GM06990 (cell line): ENCODE measurements at regions not wholly inside any gene's neighbourhood (a gene's known extent, or its start where the extent isn't known, plus 50 kb on each side); places are given as distances from the start of the nearest gene placed in this dataset.
"Not testable (repeated sequence)": the region's sequence is repeated elsewhere in the genome, so short reads cannot be mapped to it uniquely, and the experiment has no call there.

ENCODE experiments used
- DNase-seq: peaks from one replicate; pipeline ENCODE4 v3.0.0-alpha.2; 2011; ENCODE audit not compliant: insufficient read length; ENCODE audit errors: extremely low read depth
- H3K27me3 ChIP-seq: replicated peaks from 2 replicates; pipeline ENCODE4 v1.6.0; 2011; ENCODE audit warnings: low read length; ENCODE audit not compliant: control insufficient read depth, insufficient read depth
- H3K36me3 ChIP-seq: 2 replicates; pipeline ENCODE4 v1.5.1; 2011; ENCODE audit warnings: low read length; ENCODE audit not compliant: control insufficient read depth, insufficient read depth
- H3K4me3 ChIP-seq: replicated peaks from 2 replicates; pipeline ENCODE4 v1.5.1; 2011; ENCODE audit warnings: low read depth, mild to moderate bottlenecking, control low read depth, low read length
- CTCF ChIP-seq: IDR thresholded peaks from 2 replicates; pipeline ENCODE4 v1.5.1; 2011; ENCODE audit warnings: low read length, control low read depth, mild to moderate bottlenecking, inconsistent platforms; ENCODE audit not compliant: insufficient read depth, poor library complexity, severe bottlenecking

- DNase-seq = no peak
- Histone ChIP-seq H3K36me3 (no peaks in the 10 kb centered on the region), H3K4me3 (no peak overlapping the region), H3K27me3 (no peaks in the 10 kb centered on the region)
- no peak for TF ChIP-seq CTCF
These were observed 699.8 kb upstream of the NR2F2 start for GRCh38 chr15:95630683-95631082.

- Histone ChIP-seq H3K27me3 (no peaks in the 10 kb centered on the region), H3K36me3 (no peaks in the 10 kb centered on the region), H3K4me3 (no peak overlapping the region)
- no peak for TF ChIP-seq CTCF
- no peak for DNase-seq
These were observed 694.8 kb upstream of the NR2F2 start for GRCh38 chr15:95635666-95636065.

- Histone ChIP-seq H3K27me3 (no peaks in the 10 kb centered on the region), H3K4me3 (no peak overlapping the region), H3K36me3 (no peaks in the 10 kb centered on the region)
- DNase-seq = no peak
- TF ChIP-seq CTCF = no peak
These were observed 694.4 kb upstream of the NR2F2 start for GRCh38 chr15:95636107-95636506.

- not testable (repeated sequence) for DNase-seq, H3K27me3 ChIP-seq, H3K4me3 ChIP-seq, H3K36me3 ChIP-seq
These were observed 693.3 kb upstream of the NR2F2 start for GRCh38 chr15:95637234-95637633.

- DNase-seq = no peak
- Histone ChIP-seq H3K36me3 (no peaks in the 10 kb centered on the region), H3K27me3 (no peaks in the 10 kb centered on the region), H3K4me3 (no peak overlapping the region)
- no peak for TF ChIP-seq CTCF
These were observed 691.3 kb upstream of the NR2F2 start for GRCh38 chr15:95639208-95639607.

GRCh38 chr15:95644100-95644875 is 686.2 kb upstream of the NR2F2 start:
- no peaks in the 10 kb centered on the region for H3K36me3 ChIP-seq
- no peak for TF ChIP-seq CTCF
- no peak for DNase-seq
- no peak overlapping the region for H3K4me3 ChIP-seq
- H3K27me3 ChIP-seq = no peaks in the 10 kb centered on the region
